ENCODE measurements at regions not wholly inside any gene's neighbourhood (a gene's known extent, or its start where the extent isn't known, plus 50 kb on each side); places are given as distances from the start of the nearest gene placed in this dataset.
"Not testable (repeated sequence)": the region's sequence is repeated elsewhere in the genome, so short reads cannot be mapped to it uniquely, and the experiment has no call there.

GRCh38 chr2:87678742-87679173 lies 69.1 kb upstream of the PLGLB2 start:
- not testable (repeated sequence) for DNase-seq (ENCODE audit: low read depth)

DNA sequence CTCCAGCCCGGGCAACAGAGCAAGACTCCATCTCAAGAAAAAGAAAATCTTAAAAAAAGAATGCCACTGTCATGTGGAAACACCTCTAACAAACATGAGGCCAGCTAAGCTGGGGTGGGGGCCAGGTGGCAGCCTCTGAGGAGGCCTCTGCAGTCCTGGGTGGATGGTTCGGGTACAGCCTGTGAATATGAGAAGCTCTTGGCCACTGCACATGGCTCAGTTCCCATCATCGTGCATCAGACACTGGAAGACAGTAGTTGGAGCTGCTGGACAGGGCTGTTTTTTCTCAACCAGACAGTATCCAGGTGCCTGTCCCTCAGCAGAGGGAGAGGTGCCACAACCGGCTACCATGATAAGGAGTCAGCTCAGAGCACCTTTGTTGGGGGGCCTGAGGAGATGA lies 67.9 kb upstream of the PLGLB2 start:
- not testable (repeated sequence) for DNase-seq (ENCODE audit: low read depth)

GRCh38 chr2:87680691-87681090 lies 67.2 kb upstream of the PLGLB2 start:
- DNase-seq (ENCODE audit: low read depth) = not testable (repeated sequence)

- DNase-seq (ENCODE audit: low read depth) = not testable (repeated sequence)
Observed at GRCh38 chr2:87683451-87683850, 64.4 kb upstream of the PLGLB2 start.

DNA sequence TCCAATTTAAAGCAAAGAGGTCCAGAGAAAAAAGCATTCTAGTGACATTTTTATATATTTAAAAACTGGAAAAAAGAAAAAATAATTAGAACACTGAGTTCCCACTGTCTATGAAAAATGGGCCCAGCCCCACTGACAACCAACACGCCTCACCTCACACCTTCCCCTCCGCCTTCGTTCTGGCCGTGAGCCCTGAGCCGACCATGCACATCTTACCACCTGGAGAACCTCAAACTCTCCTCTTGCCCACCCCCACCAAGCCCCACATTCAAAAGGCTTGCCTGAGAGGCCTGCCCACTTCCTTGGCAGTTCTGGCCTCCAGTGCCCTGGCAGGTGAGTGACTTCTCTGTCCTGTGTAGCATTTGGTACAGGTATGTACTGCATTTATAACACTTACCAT lies 63.9 kb upstream of the PLGLB2 start:
- DNase-seq (ENCODE audit: low read depth) = not testable (repeated sequence)

GRCh38 chr2:87685558-87685957 lies 62.3 kb upstream of the PLGLB2 start:
- not testable (repeated sequence) for DNase-seq (ENCODE audit: low read depth)

DNA sequence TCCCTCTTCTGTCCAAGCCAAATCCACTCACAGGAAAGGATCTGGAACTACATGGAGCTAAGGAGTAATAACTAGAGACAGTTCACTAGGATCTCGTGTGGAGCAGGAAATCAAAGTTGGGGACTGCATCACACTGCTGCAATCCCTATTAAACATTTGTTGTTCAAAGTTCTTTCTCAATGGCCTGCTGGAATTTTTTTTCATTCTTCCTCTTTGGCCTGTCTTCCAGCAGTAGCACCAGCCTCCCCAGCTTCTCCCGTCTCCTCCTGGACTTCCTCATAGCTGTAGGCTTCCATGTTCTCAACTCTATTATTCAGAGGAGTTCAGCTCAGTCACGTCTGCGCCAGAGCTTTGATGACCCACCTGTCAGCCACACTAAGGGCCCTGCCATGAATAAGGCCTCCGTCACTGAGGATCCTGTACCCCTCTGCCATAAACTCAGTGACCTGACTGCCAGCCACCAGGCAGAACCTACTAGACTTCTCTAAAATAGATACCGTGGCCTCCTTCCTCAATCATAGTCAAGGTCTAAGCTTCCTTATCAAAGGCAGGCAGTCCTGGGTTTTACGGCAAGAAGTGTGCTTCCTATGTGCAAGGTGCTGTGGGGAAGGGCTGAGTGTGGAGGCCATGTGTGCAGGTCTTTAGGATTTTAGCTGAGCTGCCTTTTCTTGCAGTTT lies 60.9 kb upstream of the PLGLB2 start:
- DNase-seq (ENCODE audit: low read depth) = not testable (repeated sequence)

GRCh38 chr2:87687550-87688270 lies 60.2 kb upstream of the PLGLB2 start:
- DNase-seq (ENCODE audit: low read depth) = not testable (repeated sequence)

DNA sequence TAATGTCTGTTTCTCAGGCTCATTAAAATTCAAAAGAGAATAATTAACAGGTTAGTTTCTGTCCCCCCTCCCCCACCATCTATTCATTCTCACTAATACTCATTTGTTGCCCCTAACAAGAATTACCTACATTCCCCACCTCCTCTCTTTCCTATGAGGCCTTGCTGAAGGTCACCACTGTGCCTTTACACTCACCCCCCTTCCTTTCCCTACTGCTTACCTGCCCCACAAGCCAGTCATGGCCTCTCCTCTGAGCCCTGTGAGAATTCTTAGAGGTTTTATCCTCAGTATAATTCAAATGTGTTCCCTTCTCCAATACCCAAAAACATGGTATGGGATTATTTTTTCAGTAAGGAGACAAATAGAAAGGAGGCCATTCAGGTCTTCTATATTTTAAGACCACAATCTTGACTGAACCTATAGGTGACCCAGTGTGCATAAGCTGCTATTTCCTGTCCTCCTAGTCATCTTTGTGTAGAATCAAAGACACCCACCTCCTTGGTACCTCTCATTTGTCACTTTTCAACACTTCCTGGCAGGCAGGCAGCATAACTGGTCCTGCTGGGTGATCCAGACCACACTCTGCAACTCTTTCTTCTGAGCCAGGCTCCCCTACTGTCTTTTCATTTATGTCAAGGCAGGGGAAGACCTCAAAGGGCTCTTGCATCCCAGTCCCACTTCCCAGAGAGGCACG lies 55.8 kb upstream of the PLGLB2 start:
- DNase-seq (ENCODE audit: low read depth) = not testable (repeated sequence)

DNA sequence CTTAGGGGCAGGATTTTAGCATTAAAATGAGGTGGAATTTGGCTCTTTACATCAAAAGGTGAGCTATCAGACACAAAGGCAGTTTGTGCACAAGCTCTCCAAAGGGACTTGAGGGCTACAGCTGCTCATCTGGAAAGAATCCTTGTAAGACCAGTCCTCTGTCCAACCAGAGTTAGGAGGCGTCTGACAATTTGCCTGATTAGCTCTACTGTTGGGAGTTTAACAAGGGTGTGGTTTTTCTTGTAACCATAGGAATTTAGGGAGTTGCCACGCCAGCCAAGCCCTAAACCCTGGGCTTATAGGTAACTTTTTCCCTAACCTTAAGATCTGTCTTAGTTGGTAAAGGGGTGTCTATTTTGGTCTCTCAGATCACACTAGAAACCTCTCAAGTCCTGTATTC lies 55.0 kb upstream of the PLGLB2 start:
- not testable (repeated sequence) for DNase-seq (ENCODE audit: low read depth)

GRCh38 chr2:87693882-87694281 lies 54.0 kb upstream of the PLGLB2 start:
- DNase-seq (ENCODE audit: low read depth) = not testable (repeated sequence)

- DNase-seq (ENCODE audit: low read depth) = not testable (repeated sequence)
Observed at GRCh38 chr2:87695596-87696323, 52.1 kb upstream of the PLGLB2 start.

All from activated gamma-delta T cell treated with anti-CD3 and anti-CD28 coated beads, Interleukin-2, amount 50 U/mL, for 16 hours (primary cell).